ENCODE measurements at regions not wholly inside any gene's neighbourhood (a gene's known extent, or its start where the extent isn't known, plus 50 kb on each side); places are given as distances from the start of the nearest gene placed in this dataset.

GRCh38 chr13:87207280-87208003 is 463.7 kb upstream of the SLITRK5 start:
- no peaks in the 10 kb centered on the region for H3K23me2 ChIP-seq (ENCODE audit: insufficient read length, low read depth, low read length, poor library complexity, severe bottlenecking)
- Mint-ChIP-seq H3K4me1 (peaks cover 0 to 5% of the 10 kb centered on the region in 2 experiments; a peak in 2 of 4 replicates), H3K9me3 (no peaks in the 10 kb centered on the region; a peak in 1 of 5 replicates), H3K36me3 (ENCODE audit: insufficient read depth in 1 of 3, low read depth in 3 of 3) (no peaks in the 10 kb centered on the region), H3K27ac (no peak overlapping the region; a peak in 1 of 7 replicates), H3K4me3 (no peak overlapping the region), H3K27me3 (ENCODE audit: low read depth) (no peaks in the 10 kb centered on the region)
- no peak overlapping the region for H2AFZ ChIP-seq (ENCODE audit: low read length)
- no peak overlapping the region for H4K91ac ChIP-seq (ENCODE audit: insufficient read length, low read depth, low read length)
- DNase-seq, result no peak
- H3K9ac ChIP-seq (ENCODE audit: extremely low read depth, insufficient read length, low read length), result no peak overlapping the region
- H3K14ac ChIP-seq (ENCODE audit: insufficient read depth, low read length), result no peak overlapping the region
- H3K18ac ChIP-seq (ENCODE audit: insufficient read length, low read depth, low read length), result no peak overlapping the region
- no peak overlapping the region for H2BK12ac ChIP-seq (ENCODE audit: insufficient read length, low read depth, low read length)
- H3K23ac ChIP-seq (ENCODE audit: insufficient read length, low read depth, low read length), result no peak overlapping the region
- no peaks in the 10 kb centered on the region for H3K79me2 ChIP-seq (ENCODE audit: insufficient read depth, low read length)
- H2AK5ac ChIP-seq (ENCODE audit: insufficient read length, low read length), result no peak overlapping the region
- no peak overlapping the region for H3K27ac ChIP-seq (ENCODE audit: insufficient read length, low read depth, low read length)
- WGBS (ENCODE audit: extremely low coverage, insufficient read length, low lambda C conversion rate), result no CpG with 5 or more reads among the region's 4 CpGs
- H4K8ac ChIP-seq (replicated peaks; ENCODE audit: insufficient read length, low read depth, low read length), result no peak overlapping the region
- H2BK120ac ChIP-seq (ENCODE audit: low read depth, low read length, poor library complexity, severe bottlenecking), result no peak overlapping the region
- no peak overlapping the region for H3K56ac ChIP-seq (ENCODE audit: insufficient read length, low read depth, low read length)
- no peaks in the 10 kb centered on the region for H4K20me1 ChIP-seq (ENCODE audit: control insufficient read depth, insufficient read depth, insufficient read length)
- no peak overlapping the region for H3K4ac ChIP-seq (ENCODE audit: low read depth, low read length)
- H2BK20ac ChIP-seq (ENCODE audit: low read depth, low read length, poor library complexity, severe bottlenecking), result no peak overlapping the region
- no peak overlapping the region for H4K5ac ChIP-seq (ENCODE audit: insufficient read length, low read depth, low read length)
- H3K79me1 ChIP-seq (ENCODE audit: insufficient read depth, low read depth, low read length, poor library complexity, severe bottlenecking), result no peaks in the 10 kb centered on the region
- no peak overlapping the region for H2BK5ac ChIP-seq (ENCODE audit: insufficient read length, low read length)
- H2BK15ac ChIP-seq (ENCODE audit: low read depth, low read length), result no peak overlapping the region
- no peak for TF ChIP-seq CTCF (conservative IDR thresholded peaks at IDR 0.05)
- no peak overlapping the region for H3T11ph ChIP-seq (ENCODE audit: low read length)
- H3K4me1 ChIP-seq (ENCODE audit: insufficient read depth, low read length), result no peaks in the 10 kb centered on the region
- no peak overlapping the region for H3K4me2 ChIP-seq (ENCODE audit: insufficient read depth, insufficient read length, low read length)
- H3K9me3 ChIP-seq (ENCODE audit: control insufficient read depth, low read depth, low read length), result no peaks in the 10 kb centered on the region
- H3K27me3 ChIP-seq (ENCODE audit: insufficient read depth, low read length), result no peaks in the 10 kb centered on the region

Data from H9 (cell line).